ENCODE measurements at regions not wholly inside any gene's neighbourhood (a gene's known extent, or its start where the extent isn't known, plus 50 kb on each side); places are given as distances from the start of the nearest gene placed in this dataset.

DNA sequence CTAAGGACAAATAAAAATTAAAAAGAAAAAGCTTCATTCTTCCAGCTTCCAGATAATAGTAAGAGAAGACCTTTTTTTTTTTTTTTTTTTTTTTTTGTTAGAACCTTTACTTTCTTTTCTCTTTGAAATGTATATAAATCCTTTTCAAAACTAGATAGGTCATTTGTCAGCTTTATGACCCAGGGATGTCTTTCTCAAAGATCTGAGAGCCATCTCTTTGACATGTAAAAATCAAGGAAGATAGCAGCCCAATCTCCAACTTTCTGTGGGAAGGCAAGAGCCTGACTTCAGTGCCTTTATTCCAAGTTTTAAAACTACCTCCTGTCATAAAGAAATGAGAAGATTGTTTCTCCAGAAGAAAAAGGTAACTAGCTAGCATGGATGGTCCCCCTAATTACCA is 203.3 kb upstream of the LRFN5 start:
- no peak for DNase-seq

GRCh38 chr14:41397926-41398325 is 208.8 kb upstream of the LRFN5 start:
- DNase-seq, result no peak

GRCh38 chr14:41393512-41393911 is 213.2 kb upstream of the LRFN5 start:
- no peak for DNase-seq

- DNase-seq, result no peak
These were observed 214.4 kb upstream of the LRFN5 start for GRCh38 chr14:41392226-41392625.

DNA sequence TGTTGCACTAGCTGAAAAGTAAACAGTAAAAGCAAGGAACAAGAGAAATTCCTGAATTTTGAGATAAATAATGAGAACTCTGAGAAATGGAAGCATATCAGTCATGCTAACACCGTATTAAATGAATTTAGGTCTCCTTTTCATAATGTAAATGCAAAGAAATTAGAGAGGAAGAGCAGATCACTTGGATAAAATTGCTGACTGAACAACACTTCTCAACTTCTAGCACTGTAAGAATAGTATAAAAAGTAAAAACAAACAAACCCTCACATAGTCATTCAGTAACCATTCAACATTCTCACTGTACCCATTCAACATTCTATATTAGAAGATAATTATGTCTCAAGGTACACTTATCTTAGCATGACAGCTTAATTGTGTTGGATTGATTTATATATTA is 217.3 kb upstream of the LRFN5 start:
- DNase-seq, result no peak

GRCh38 chr14:41385797-41386196 is 220.9 kb upstream of the LRFN5 start:
- peak; percentile 44 for DNase-seq

DNA sequence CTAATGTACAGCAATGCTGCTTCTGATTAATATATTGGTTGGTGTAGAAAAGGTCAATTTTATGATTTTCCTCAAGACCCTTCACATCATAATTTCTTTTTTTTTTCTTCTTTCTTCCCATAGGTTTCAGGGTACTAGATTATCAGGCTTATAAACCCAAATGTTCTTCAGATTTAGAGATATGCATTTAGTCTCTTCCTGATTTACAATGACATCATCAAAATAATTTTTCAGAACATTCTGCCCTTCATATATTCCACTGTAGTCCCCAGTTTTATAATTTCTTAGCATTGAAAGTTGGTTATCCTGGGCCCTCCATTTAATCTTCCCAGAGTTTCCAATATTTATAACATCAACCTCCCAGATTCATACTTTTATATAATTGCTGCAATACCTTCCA is 226.7 kb upstream of the LRFN5 start:
- no peak for DNase-seq

- no peak for DNase-seq
These were observed 228.2 kb upstream of the LRFN5 start for GRCh38 chr14:41378526-41378925.

DNA sequence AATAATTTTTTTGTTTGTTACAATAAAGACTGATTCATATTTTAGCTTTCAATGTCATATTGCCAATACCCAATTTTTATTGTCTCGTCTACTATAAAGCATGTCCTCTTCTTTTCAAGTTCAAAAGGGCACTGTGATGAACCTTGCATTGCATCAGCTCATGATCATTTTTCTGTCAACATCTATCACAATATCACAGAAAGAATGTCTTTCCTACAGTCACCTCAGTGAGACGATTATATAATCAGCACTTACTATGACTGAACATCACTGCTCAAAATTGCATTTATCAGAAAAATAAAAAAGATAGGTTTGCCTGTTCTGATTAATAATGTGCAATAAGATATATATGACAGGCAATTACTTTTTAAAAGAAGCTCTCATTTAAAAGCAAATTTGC is 228.7 kb upstream of the LRFN5 start:
- no peak for DNase-seq

- DNase-seq, result no peak
These were observed 232.6 kb upstream of the LRFN5 start for GRCh38 chr14:41374092-41374491.

DNA sequence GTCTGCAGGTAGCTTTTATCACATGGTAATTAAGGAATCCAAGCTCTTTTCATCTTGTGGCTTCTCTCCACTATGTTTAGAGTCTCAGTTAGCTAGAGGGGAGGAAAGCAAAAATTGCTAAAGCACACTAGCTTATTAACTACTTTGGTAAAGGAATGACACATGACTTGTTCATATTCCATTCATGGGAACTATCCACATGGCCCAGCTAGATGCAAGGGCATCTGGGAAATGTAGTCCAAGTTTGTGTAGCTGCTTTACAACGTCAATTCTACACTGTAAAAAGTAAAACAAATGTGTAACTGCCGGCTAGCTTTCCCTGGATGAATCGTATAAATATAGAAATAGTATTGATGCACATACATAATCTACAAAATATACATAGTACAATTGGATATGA is 244.5 kb upstream of the LRFN5 start:
- DNase-seq, result no peak

DNA sequence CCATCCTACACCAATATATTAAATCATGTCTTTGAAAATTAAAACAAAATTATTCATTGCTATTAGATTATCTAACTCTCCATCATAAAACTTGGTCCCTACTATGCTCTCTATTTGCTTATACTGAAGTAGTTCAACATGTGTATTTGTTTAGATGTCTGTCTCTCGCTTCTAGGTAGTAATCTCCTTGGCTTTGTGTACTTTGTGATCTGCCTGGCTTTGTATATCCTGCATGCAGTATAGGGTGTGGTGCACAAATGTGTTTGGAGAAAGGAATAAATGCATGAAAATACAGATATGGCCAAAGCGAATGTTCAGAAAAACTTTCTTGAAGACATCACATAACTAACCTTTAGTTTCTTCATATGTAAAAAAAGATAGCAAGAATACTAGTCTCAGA is 246.6 kb upstream of the LRFN5 start:
- no peak for DNase-seq

DNA sequence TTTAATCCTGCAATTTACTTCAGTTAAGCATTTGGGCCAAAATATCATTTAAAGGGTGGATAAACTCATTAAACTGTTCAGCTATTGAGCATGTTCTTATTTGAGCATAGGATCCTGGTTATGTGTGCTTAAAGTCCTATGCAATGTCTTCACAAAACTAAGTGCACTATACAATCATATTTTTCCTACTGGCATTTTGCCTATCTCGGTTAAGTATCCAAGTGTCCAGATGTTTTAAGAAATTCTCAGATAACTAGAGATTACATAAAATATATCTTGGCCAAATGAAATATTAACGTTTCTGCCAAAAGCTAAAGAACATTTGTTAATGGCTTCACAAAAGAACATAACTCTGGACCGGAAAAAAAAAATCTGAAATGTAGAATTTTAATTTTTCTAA is 250.8 kb upstream of the LRFN5 start:
- no peak for DNase-seq

DNA sequence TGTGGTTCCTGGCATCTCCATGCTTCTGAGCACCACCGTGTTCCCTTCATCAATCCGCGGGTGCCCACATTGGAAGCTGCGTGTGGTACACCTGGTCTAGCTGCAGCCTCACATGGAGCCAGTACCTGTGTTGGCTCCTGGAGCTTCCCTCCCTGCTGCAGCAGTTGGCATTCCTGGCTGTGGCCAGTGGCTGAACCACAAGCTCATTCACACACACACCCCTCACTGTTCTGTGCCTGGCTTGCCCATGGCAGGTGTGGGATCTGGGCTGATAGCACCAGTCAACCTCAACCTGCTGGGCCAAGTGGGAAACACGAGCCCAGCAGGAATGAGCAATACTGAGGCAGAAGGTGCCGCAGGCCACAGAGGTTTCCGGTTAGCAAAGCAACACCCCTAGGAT is 256.2 kb upstream of the LRFN5 start:
- no peak for DNase-seq

DNA sequence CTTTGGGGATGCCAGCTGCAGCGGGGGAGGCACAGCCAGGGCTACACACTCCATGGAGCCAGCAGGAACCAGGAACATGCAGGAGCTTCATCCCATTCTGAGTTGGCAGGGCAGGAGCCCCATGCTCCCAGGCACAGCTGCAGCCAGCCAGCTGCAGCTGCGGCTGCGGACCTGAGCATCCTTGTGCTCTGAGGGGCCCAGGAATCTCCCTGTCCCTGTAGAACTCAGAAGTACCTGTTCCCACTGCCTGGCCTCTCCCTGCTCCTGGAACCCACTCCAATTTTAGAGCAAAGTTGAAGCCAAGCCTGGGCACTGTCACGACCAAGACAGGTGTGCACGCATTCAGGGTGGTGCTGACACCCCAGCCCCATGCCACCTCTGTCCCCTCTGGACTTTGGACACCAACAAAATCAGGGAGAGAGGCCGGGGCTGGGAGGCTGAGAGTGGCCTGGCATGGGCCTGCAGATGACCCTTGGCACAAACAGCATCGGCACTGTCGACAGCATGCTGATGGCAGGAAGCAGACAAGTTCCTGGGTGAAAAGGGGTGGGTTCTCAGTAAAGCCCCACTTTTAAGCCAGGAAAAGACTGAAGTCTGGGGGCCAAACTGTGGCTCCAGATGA is 257.3 kb upstream of the LRFN5 start:
- no peak for DNase-seq

GRCh38 chr14:41343857-41344256 is 262.8 kb upstream of the LRFN5 start:
- DNase-seq, result no peak

DNA sequence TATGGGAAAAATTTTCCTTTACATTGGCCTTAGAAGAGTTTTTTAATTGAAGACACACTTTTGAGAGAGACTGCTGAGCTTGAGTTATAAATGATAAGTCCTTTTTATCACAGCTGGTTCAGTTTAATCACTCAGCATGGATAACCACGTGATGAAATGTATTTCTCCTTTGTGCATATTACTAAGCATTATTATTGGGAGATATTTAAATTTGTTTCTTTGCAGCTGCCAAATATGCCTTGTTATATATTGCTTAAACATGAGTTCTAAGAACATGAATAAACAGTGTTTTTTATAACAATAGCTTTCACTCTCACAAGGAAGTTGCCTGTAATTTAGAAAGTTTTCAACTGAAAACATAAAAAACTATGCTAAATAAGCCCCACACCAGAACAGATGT is 293.5 kb upstream of the LRFN5 start:
- no peak for DNase-seq

GRCh38 chr14:41303506-41303905 is 303.2 kb upstream of the LRFN5 start:
- DNase-seq, result no peak

- DNase-seq, result peak; percentile 64
These were observed 303.9 kb upstream of the LRFN5 start for GRCh38 chr14:41302776-41303175.

GRCh38 chr14:41299924-41300323 is 306.8 kb upstream of the LRFN5 start:
- DNase-seq, result no peak

DNA sequence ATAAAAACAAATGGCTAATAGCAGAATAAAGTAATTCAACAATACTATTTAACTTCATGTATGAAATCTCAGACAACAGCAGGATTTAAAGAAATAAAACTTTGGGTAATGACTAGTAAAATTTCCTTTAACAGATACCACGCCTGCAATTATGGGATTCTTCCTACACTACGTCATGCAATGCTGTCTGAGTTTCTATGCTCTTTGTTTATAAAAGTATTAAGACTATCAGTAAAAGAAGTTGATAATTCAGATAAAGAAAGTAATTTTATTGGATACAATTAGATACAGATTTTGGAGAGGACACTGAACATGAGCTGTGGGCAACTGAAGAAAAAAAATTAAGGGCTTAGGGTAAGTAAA is 308.4 kb upstream of the LRFN5 start:
- no peak for DNase-seq

DNA sequence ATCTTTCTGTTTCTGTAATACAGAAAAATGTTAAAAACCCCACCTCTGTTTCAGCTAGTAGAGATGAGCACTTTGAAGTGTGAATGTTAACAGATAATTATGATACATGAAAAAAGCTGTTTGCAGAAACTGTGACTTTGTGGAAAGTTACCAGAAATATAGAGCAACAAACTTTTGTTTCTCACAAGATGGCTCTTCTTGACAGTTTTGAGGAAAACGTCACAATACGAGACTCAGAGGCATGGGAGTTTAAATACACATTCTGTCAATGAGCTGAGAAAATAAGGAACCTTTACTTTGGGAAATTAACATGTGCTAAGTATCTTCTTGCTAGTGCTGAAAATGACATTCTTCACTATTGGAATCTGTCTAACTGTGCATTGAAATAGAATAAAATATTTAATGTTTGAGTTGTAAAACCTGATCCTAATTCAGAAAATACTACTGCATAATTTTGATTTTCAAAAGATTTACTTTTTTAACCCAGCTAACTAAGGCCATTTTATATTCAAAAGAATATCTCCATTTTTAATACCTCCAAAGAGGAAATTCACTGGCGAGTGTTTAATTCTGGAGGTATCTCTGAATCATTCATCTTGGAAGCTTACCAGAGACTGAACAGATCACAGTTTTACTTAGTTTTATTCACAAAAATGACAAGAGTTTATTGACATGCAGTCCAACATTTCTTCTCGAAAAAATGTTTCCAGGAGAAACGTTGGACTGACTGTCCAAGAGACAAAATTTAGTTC is 308.9 kb upstream of the LRFN5 start:
- no peak for DNase-seq

- DNase-seq, result no peak
These were observed 310.9 kb upstream of the LRFN5 start for GRCh38 chr14:41295734-41296133.

GRCh38 chr14:41289025-41289424 is 317.7 kb upstream of the LRFN5 start:
- no peak for DNase-seq

- DNase-seq, result no peak
These were observed 321.4 kb upstream of the LRFN5 start for GRCh38 chr14:41285186-41285748.
